SK-N-MC (cell line): ENCODE measurements at regions not wholly inside any gene's neighbourhood (a gene's known extent, or its start where the extent isn't known, plus 50 kb on each side); places are given as distances from the start of the nearest gene placed in this dataset.
"Not testable (repeated sequence)": the region's sequence is repeated elsewhere in the genome, so short reads cannot be mapped to it uniquely, and the experiment has no call there.

Experiments
- DNase-seq: peaks from one replicate; pipeline ENCODE4 v3.0.0-alpha.2; 2011; ENCODE audit warnings: low read depth, low spot score
- H3K27ac ChIP-seq: fragments of 200-600 bp; sonication (generic); 2 replicates; pipeline ENCODE4 v1.5.1; 2016; ENCODE audit warnings: mixed run types
- H3K36me3 ChIP-seq: fragments of 200-600 bp; sonication (generic); 2 replicates; pipeline ENCODE4 v1.6.1; 2017; ENCODE audit warnings: antibody characterized with exemption, low read length, mixed read lengths; ENCODE audit not compliant: insufficient read depth
- H3K4me3 ChIP-seq: fragments of 200-600 bp; sonication (generic); 2 replicates; pipeline ENCODE4 v1.5.1; 2016
- H3K9ac ChIP-seq: fragments of 200-600 bp; sonication (generic); 2 replicates; pipeline ENCODE4 v1.8.0; 2017; ENCODE audit warnings: mixed run types, mixed read lengths; ENCODE audit not compliant: insufficient read length
- H3K9me3 ChIP-seq: fragments of 200-600 bp; sonication (generic); 2 replicates; pipeline ENCODE4 v1.6.1; 2017; ENCODE audit warnings: low read depth, mild to moderate bottlenecking, antibody characterized with exemption, low read length, moderate library complexity, mixed read lengths
- EZH2 ChIP-seq: fragments of 200-600 bp; sonication (generic); IDR thresholded peaks from one replicate; pipeline ENCODE4 v1.6.1; 2017; ENCODE audit warnings: antibody characterized with exemption
- FOXP2 ChIP-seq: optimal IDR thresholded peaks from 2 replicates; pipeline ENCODE3; 2011; ENCODE audit warnings: mild to moderate bottlenecking, moderate library complexity; ENCODE audit not compliant: insufficient read depth; ENCODE audit errors: extremely low read length, control extremely low read depth
- POLR2AphosphoS5 ChIP-seq: IDR thresholded peaks from 2 replicates; pipeline ENCODE4 v1.6.1; 2012; ENCODE audit warnings: mild to moderate bottlenecking, low read depth, low read length, borderline replicate concordance

DNA sequence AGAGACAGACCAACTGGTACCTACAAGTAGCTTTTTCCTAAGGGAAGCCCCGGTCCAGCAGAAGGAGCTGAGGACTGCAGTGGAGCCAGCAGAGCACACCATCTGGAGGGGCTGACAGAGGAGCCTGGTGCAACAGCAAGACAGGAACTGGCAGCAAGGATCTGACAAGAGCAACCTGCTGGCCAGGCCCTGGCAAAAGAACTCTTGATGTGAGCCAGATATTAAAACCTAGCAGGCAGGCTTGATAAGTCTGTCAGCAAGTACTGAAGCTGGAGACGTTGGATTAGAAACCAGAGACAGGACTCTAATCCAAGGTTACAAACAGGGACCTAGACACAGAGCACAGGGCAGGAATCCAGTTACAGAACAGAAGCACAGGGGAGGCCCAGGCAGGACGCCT lies 260.7 kb upstream of the MGAT5 start:
- no peaks in the 10 kb centered on the region for H3K36me3 ChIP-seq
- H3K9ac ChIP-seq, result no peak overlapping the region
- no peak overlapping the region for H3K27ac ChIP-seq
- DNase-seq, result no peak
- no peaks in the 10 kb centered on the region for H3K9me3 ChIP-seq
- TF ChIP-seq POLR2AphosphoS5, result no peak
- no peak overlapping the region for H3K4me3 ChIP-seq

DNA sequence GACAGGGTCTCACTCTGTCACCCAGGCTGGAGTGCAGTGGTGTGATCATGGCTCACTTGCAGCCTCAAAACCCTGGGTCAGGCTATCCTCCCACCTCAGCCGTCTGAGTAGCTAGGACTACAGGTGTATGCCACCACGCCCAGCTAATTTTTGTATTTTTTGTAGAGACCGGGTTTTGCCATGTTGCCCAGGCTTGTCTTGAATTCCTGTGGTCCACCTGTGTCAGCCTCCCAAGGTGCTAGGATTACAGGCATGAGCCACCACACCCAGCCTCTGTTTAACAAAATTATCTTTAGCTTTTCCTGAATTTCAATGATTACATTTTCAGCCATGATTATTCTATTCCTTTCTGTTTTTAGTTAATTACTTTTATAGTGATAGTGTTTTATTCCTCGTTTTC lies 255.1 kb upstream of the MGAT5 start:
- H3K9me3 ChIP-seq, H3K27ac ChIP-seq, DNase-seq, H3K9ac ChIP-seq, H3K4me3 ChIP-seq, H3K36me3 ChIP-seq: not testable (repeated sequence)

DNA sequence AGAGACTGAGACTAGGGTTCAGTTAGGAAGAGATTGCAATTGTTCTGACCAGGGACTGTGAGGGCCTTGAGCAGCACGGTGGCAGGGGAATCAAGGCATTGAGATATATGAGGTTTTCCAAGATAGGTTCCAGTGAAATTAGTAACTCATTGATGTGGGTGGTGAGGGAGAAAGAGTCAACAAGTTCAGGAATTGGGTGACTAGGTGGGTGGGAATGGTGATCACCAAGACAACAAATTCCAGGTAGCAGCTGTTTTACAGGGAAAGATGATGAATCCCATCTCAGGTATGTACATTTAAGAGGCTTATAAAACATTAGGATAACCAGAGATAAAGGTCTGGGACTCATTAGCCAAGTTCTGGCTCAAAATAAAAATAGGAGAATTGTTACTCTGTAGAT lies 251.5 kb upstream of the MGAT5 start:
- Histone ChIP-seq H3K9me3 (no peaks in the 10 kb centered on the region), H3K4me3 (no peak overlapping the region), H3K27ac (no peak overlapping the region), H3K36me3 (no peaks in the 10 kb centered on the region), H3K9ac (no peak overlapping the region)
- no peak for TF ChIP-seq POLR2AphosphoS5
- TF ChIP-seq FOXP2, result no peak
- TF ChIP-seq EZH2, result no peak
- no peak for DNase-seq

DNA sequence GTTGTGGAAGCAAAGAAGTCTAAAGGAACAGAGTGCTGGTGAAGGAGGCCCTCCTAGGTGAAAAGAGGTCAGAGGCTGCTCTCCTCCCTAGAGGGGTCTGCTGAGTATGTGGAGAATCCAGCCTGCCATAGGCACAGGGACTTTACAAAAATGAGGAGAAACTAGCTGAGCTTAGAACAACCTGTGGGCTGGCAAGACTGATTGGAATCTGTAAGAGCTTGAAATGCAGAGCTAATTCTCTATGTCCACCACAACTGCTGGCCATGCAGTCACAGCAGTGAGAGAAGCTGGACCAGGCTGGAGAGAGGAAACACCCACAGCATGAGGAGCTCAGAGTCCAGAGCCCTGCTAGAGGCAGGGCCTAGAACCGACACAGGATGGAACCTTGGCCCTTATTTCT lies 251.0 kb upstream of the MGAT5 start:
- Histone ChIP-seq H3K27ac (no peak overlapping the region), H3K4me3 (no peak overlapping the region), H3K9me3 (no peaks in the 10 kb centered on the region), H3K9ac (no peak overlapping the region), H3K36me3 (no peaks in the 10 kb centered on the region)
- DNase-seq, result no peak
- no peak for TF ChIP-seq POLR2AphosphoS5
- TF ChIP-seq EZH2, result no peak
- no peak for TF ChIP-seq FOXP2

DNA sequence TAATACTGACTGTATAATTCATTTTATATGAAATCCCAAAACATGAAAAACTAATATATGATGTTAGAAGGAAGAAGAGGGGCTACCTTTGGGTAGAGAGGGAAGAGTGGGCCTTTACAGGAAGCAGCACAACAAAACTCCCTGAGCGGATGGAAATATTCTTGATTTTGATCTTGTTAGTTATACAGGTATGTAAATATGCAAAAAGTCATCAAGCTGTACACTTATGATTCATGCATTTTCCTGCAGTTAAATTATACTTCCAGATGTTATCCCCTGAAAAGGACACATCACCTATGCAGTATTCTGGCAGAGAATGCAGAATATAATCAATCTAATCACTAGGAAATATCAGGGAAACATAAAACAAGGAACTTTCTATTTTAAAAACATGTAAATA lies 249.4 kb upstream of the MGAT5 start:
- H3K36me3 ChIP-seq, result no peaks in the 10 kb centered on the region
- no peak for TF ChIP-seq FOXP2
- no peak for TF ChIP-seq POLR2AphosphoS5
- TF ChIP-seq EZH2, result no peak
- H3K9ac ChIP-seq, result no peak overlapping the region
- H3K4me3 ChIP-seq, result no peak overlapping the region
- no peaks in the 10 kb centered on the region for H3K9me3 ChIP-seq
- DNase-seq, result no peak
- no peak overlapping the region for H3K27ac ChIP-seq

DNA sequence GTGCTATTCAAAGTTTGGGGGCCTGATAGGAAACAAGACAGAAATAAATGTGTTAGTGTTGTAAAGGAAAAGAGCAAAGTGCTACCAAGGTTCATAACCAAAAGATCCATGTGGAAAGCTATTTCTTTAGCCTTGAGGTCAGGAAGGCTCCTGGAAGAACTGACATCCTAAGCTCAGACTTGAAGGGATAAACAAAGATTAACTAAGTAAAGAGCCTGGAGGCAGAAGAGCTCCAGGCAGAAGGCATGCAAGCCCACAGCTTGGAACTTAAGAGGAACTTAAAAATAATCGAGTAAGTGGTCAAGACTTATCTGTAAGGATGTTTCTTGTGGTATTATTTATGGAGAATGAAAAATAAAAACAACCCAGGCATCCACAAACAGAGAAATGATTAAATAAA lies 245.0 kb upstream of the MGAT5 start:
- H3K36me3 ChIP-seq, result no peaks in the 10 kb centered on the region
- H3K27ac ChIP-seq, result no peak overlapping the region
- no peak for DNase-seq
- no peak overlapping the region for H3K9ac ChIP-seq
- H3K4me3 ChIP-seq, result no peak overlapping the region
- no peaks in the 10 kb centered on the region for H3K9me3 ChIP-seq
- TF ChIP-seq POLR2AphosphoS5, result no peak
- TF ChIP-seq FOXP2, result no peak
- TF ChIP-seq EZH2, result no peak

DNA sequence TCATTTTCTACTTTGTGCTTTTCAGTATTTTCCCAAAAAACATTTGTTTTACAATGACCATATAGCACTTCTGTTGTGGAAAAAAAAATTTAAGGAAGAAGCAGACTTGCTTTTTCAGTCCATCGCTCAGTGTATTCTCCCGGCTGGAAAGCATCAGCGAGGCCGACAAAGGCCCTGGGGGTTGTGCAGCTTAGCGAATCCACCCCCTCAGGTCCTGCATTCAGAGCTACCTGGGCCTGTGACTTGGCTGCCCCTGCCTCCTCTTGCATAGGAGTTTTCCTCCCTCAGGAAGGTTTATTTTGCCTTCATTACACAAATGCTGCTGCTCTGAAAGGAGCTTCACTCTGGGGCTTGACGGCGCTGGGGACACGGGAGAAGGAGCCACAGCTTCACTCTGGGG lies 244.4 kb upstream of the MGAT5 start:
- Histone ChIP-seq H3K9ac (no peak overlapping the region), H3K36me3 (no peaks in the 10 kb centered on the region), H3K27ac (no peak overlapping the region), H3K4me3 (no peak overlapping the region), H3K9me3 (no peaks in the 10 kb centered on the region)
- DNase-seq, result no peak
- TF ChIP-seq FOXP2, result no peak
- no peak for TF ChIP-seq POLR2AphosphoS5
- TF ChIP-seq EZH2, result no peak

DNA sequence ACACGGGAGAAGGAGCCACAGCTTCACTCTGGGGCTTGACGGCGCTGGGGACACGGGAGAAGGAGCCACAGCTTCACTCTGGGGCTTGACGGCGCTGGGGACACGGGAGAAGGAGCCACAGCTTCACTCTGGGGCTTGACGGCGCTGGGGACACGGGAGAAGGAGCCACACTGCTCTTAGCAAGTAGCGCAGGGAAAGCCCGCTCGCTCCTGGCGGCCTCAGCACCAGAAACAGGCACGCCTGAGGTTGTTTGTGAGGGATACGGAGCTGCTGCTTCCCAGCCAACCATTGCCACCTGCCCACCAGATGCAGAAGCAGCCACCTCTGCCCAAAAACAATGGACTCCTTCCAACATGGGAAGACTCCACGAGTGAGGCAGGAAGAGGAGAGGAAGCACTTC lies 244.0 kb upstream of the MGAT5 start:
- not testable (repeated sequence) for DNase-seq, H3K36me3 ChIP-seq, H3K4me3 ChIP-seq, H3K9me3 ChIP-seq, H3K9ac ChIP-seq, H3K27ac ChIP-seq

DNA sequence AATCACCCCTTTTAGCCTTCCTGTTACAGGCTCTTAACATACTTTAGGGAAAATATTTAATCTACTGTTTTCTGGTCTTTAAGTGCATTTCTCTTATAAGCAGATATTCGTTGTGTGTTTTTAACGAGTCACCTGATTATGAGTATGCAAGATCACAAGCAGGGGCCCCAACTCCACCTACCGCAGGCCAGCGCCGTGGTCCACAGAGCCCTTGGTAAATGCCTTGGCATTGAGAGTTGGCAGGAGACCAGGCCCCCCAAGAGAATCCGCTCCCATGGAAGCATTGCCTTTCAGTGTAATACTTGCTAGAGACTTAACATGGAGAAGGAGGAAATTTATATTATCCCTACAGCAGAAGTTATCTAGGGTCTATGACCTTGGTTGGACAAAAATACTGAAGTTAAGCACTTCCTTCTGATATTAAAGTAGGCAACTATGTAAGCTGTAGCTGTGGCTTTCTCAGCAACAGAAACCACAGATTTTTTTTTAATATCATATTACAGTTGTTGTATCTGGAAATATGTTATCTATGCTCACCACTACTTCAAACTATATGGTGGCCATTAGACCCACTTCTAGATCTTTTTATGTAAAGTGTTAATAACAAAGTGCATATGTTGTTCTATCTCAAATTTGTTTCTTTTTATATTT lies 241.8 kb upstream of the MGAT5 start:
- H3K4me3 ChIP-seq, result no peak overlapping the region
- H3K9ac ChIP-seq, result no peak overlapping the region
- TF ChIP-seq FOXP2, result no peak
- no peak for TF ChIP-seq EZH2
- TF ChIP-seq POLR2AphosphoS5, result no peak
- no peaks in the 10 kb centered on the region for H3K36me3 ChIP-seq
- no peak overlapping the region for H3K27ac ChIP-seq
- H3K9me3 ChIP-seq, result no peaks in the 10 kb centered on the region
- DNase-seq, result no peak
